ENCODE measurements at regions not wholly inside any gene's neighbourhood (a gene's known extent, or its start where the extent isn't known, plus 50 kb on each side); places are given as distances from the start of the nearest gene placed in this dataset.

- ChIA-PET CTCF (no interaction called here), POLR2A (no interaction called here)
- Histone ChIP-seq H3K4me1 (ENCODE audit: control insufficient read depth, insufficient read depth, low read length) (no peaks in the 10 kb centered on the region), H3K4me3 (ENCODE audit: low read depth in 2 of 2, low read length in 2 of 2) (no peak overlapping the region), H3K27me3 (ENCODE audit: control insufficient read depth, insufficient read depth, low read length) (no peaks in the 10 kb centered on the region; the same call in 1 of the 2 replicates), H3K36me3 (ENCODE audit: control insufficient read depth, insufficient read depth, low read length) (no peaks in the 10 kb centered on the region), H3K27ac (ENCODE audit: low read length) (no peak overlapping the region), H3K9me3 (ENCODE audit: control insufficient read depth, insufficient read depth, low read depth, low read length) (no peaks in the 10 kb centered on the region)
- in situ Hi-C loops (cut with HindIII; ENCODE audit: low pct_unique_long_range_greater_than_20kb, low sequenced_read_pairs) (no loop called here), intact Hi-C loops (cut with micrococcal nuclease; ENCODE audit: unreplicated experiment) (no loop called here)
- DNase-seq (ENCODE audit: low read depth, low spot score) (no peak), ATAC-seq (no peak)
- BruUV-seq (replicated peaks): no TSS peak
- TF ChIP-seq POLR2AphosphoS5 (IDR thresholded peaks at IDR 0.05; ENCODE audit: low read depth, low read length): no peak
These were observed 209.7 kb downstream of the SETD4 start for GRCh38 chr21:35850542-35851103.

- no peaks in the 10 kb centered on the region for H3K4me1 ChIP-seq (ENCODE audit: control insufficient read depth, insufficient read depth, low read length)
- H3K4me3 ChIP-seq (ENCODE audit: low read depth in 2 of 2, low read length in 2 of 2): no peak overlapping the region
- ChIA-PET CTCF (no interaction called here), POLR2A (no interaction called here)
- no peak overlapping the region for H3K27ac ChIP-seq (ENCODE audit: low read length)
- no TSS peak for BruUV-seq (replicated peaks)
- H3K9me3 ChIP-seq (ENCODE audit: control insufficient read depth, insufficient read depth, low read depth, low read length): no peaks in the 10 kb centered on the region
- no peaks in the 10 kb centered on the region; the same call in 1 of the 2 replicates for H3K27me3 ChIP-seq (ENCODE audit: control insufficient read depth, insufficient read depth, low read length)
- intact Hi-C loops (cut with micrococcal nuclease; ENCODE audit: unreplicated experiment): no loop called here
- H3K36me3 ChIP-seq (ENCODE audit: control insufficient read depth, insufficient read depth, low read length): no peaks in the 10 kb centered on the region
- TF ChIP-seq POLR2AphosphoS5 (IDR thresholded peaks at IDR 0.05; ENCODE audit: low read depth, low read length): no peak
- no peak for TF ChIP-seq TCF7L2 (IDR thresholded peaks at IDR 0.05; ENCODE audit: low read depth, low read length)
- TF ChIP-seq REST (IDR thresholded peaks at IDR 0.05; ENCODE audit: insufficient read depth in 1 of 2, low read depth in 2 of 2, low read length in 1 of 2): no peak
- no peak for TF ChIP-seq SIN3A (IDR thresholded peaks at IDR 0.05; ENCODE audit: borderline replicate concordance, insufficient read depth, low read depth, low read length)
- TF ChIP-seq CTCF (IDR thresholded peaks at IDR 0.05): no peak
- in situ Hi-C loops (cut with HindIII; ENCODE audit: low pct_unique_long_range_greater_than_20kb, low sequenced_read_pairs): no loop called here
- no peak for ATAC-seq
- DNase-seq (ENCODE audit: low read depth, low spot score): no peak
These were observed 210.3 kb downstream of the SETD4 start for GRCh38 chr21:35850029-35850428.

- no peaks in the 10 kb centered on the region for H3K9me3 ChIP-seq (ENCODE audit: control insufficient read depth, insufficient read depth, low read depth, low read length)
- no peaks in the 10 kb centered on the region for H3K4me1 ChIP-seq (ENCODE audit: control insufficient read depth, insufficient read depth, low read length)
- H3K4me3 ChIP-seq (ENCODE audit: low read depth in 2 of 2, low read length in 2 of 2): no peak overlapping the region
- ChIA-PET CTCF (no interaction called here), POLR2A (no interaction called here)
- no peaks in the 10 kb centered on the region for H3K36me3 ChIP-seq (ENCODE audit: control insufficient read depth, insufficient read depth, low read length)
- intact Hi-C loops (cut with micrococcal nuclease; ENCODE audit: unreplicated experiment): loop anchor here (10.0 kb wide), 1 partner anchor 1104 kb away; no protein-coding TSS in a partner anchor
- in situ Hi-C loops (cut with HindIII; ENCODE audit: low pct_unique_long_range_greater_than_20kb, low sequenced_read_pairs): no loop called here
- H3K27me3 ChIP-seq (ENCODE audit: control insufficient read depth, insufficient read depth, low read length): no peaks in the 10 kb centered on the region; the same call in 1 of the 2 replicates
- TF ChIP-seq TCF7L2 (IDR thresholded peaks at IDR 0.05; ENCODE audit: low read depth, low read length) (no peak), REST (IDR thresholded peaks at IDR 0.05; ENCODE audit: insufficient read depth in 1 of 2, low read depth in 2 of 2, low read length in 1 of 2) (no peak), CTCF (IDR thresholded peaks at IDR 0.05) (no peak), POLR2AphosphoS5 (IDR thresholded peaks at IDR 0.05; ENCODE audit: low read depth, low read length) (no peak), SIN3A (IDR thresholded peaks at IDR 0.05; ENCODE audit: borderline replicate concordance, insufficient read depth, low read depth, low read length) (no peak)
- no peak overlapping the region for H3K27ac ChIP-seq (ENCODE audit: low read length)
- DNase-seq (ENCODE audit: low read depth, low spot score): no peak
- BruUV-seq (replicated peaks): no TSS peak
- ATAC-seq: no peak
These were observed 211.2 kb downstream of the SETD4 start for GRCh38 chr21:35849144-35849543.
